CD4-positive, alpha-beta T cell (primary cell): ENCODE measurements at regions not wholly inside any gene's neighbourhood (a gene's known extent, or its start where the extent isn't known, plus 50 kb on each side); places are given as distances from the start of the nearest gene placed in this dataset.

Source experiments
- ATAC-seq: fragments of 200-7000 bp; cut with Tn5 transposase; one replicate; pipeline ENCODE4 v1.10.0; 2022; ENCODE audit warnings: mild to moderate bottlenecking; ENCODE audit not compliant: poor library complexity
- CTCF ChIA-PET: fragments of 350-600 bp; sonication (Branson Sonifier 250); formaldehyde crosslinking; loops from one replicate; lab custom pipeline; 2021; ENCODE audit warnings: antibody characterized with exemption, inconsistent platforms; lab: Charles Lee
- POLR2A ChIA-PET: fragments of 350-600 bp; sonication (Branson Sonifier 250); formaldehyde crosslinking; loops from one replicate; lab custom pipeline; 2021; ENCODE audit warnings: antibody characterized with exemption, inconsistent platforms; lab: Charles Lee
- DNase-seq, 14 experiments: peaks; one replicate each; pipeline ENCODE4 v3.0.0-alpha.2; 2013 to 2020; ENCODE audit warnings: mixed read lengths in 2 of 14
- H3K27ac ChIP-seq, 2 donors: one replicate each; pipeline versions ENCODE4 v1.5.1 to v1.7.0; 2013; ENCODE audit warnings: low read length in 2 of 2, low read depth in 1 of 2, mild to moderate bottlenecking in 1 of 2
- H3K27me3 ChIP-seq, 2 experiments: 1 replicate in 1 of 2; 2 replicates in 1 of 2; pipeline versions ENCODE4 v1.6.1 to v1.7.0; 2013; ENCODE audit warnings: low read length in 2 of 2, control low read depth in 1 of 2, mild to moderate bottlenecking in 1 of 2, moderate library complexity in 1 of 2; ENCODE audit not compliant: insufficient read depth in 2 of 2, control insufficient read depth in 1 of 2
- H3K36me3 ChIP-seq: one replicate; pipeline ENCODE4 v1.6.1; 2013; ENCODE audit warnings: low read length, control low read depth; ENCODE audit not compliant: insufficient read depth
- H3K4me1 ChIP-seq: one replicate; pipeline ENCODE4 v1.6.1; 2013; ENCODE audit warnings: low read length, control low read depth; ENCODE audit not compliant: insufficient read depth
- H3K4me3 ChIP-seq: one replicate; pipeline ENCODE4 v1.5.1; 2013; ENCODE audit warnings: mild to moderate bottlenecking, low read length, moderate library complexity
- H3K9me3 ChIP-seq, 2 experiments: 1 replicate in 1 of 2; 2 replicates in 1 of 2; pipeline versions ENCODE4 v1.6.1 to v1.7.0; 2013; ENCODE audit warnings: low read length in 2 of 2, mild to moderate bottlenecking in 2 of 2, control low read depth in 1 of 2, moderate library complexity in 1 of 2; ENCODE audit not compliant: control insufficient read depth in 1 of 2, insufficient read depth in 1 of 2
- H3K27ac Mint-ChIP-seq: one replicate; pipeline ENCODE4 v1.8.0; 2020; ENCODE audit warnings: mixed read lengths
- H3K27me3 Mint-ChIP-seq: one replicate; pipeline ENCODE4 v1.8.0; 2021; ENCODE audit warnings: mixed read lengths
- H3K36me3 Mint-ChIP-seq: one replicate; pipeline ENCODE4 v1.8.0; 2021; ENCODE audit warnings: low read depth, mixed read lengths
- H3K4me1 Mint-ChIP-seq: one replicate; pipeline ENCODE4 v1.8.0; 2021; ENCODE audit warnings: low read depth, mixed read lengths
- H3K4me3 Mint-ChIP-seq: one replicate; pipeline ENCODE4 v1.8.0; 2020; ENCODE audit warnings: mild to moderate bottlenecking, mixed read lengths
- H3K9me3 Mint-ChIP-seq: one replicate; pipeline ENCODE4 v1.8.0; 2020; ENCODE audit warnings: mixed read lengths
- intact Hi-C, 2 experiments: fragments of 100-400 bp; cut with DNase I in 1 of 2; cut with micrococcal nuclease in 1 of 2; formaldehyde crosslinking; loops; one replicate each; pipeline versions ENCODE4 v1.15.1 to v1.9.0; 2023 to 2025; cut with DNase I, micrococcal nuclease
- TF ChIP-seq, protein P1 (sequence below): fragments of 200-600 bp; IDR thresholded peaks from one replicate; pipeline ENCODE4 v1.8.0; 2022; ENCODE audit warnings: antibody characterized with exemption, mild to moderate bottlenecking

DNA sequence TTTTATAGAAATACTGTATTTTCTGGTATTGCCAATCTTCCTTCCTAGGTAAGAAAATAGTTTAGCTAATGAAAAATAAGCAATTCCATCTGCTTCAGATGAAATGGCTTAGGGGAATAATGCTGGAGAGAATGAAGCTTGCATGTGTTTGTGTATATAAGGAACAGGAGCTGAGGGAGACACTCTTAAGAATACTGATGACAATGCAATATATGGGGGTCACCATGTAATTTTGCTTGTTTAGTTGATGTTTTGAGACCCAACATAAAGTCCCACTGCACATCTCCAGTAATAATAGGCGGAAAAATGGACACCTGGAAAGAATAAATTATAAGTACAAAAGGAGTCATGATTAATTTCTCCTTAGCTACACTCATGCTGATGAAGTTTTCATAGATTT, 110.8 kb upstream of the BRINP3 start:
- H3K27me3 ChIP-seq = no peaks in the 10 kb centered on the region
- H3K9me3 Mint-ChIP-seq = peaks cover 6% of the 10 kb centered on the region
- intact Hi-C loops = no loop called here
- H3K4me3 Mint-ChIP-seq = no peak overlapping the region
- no peak overlapping the region for H3K27ac ChIP-seq
- H3K4me1 ChIP-seq = no peaks in the 10 kb centered on the region
- ATAC-seq (no peak), DNase-seq (no peak)
- no peak overlapping the region for H3K27ac Mint-ChIP-seq
- H3K9me3 ChIP-seq = peaks cover 0 to 8% of the 10 kb centered on the region in 2 experiments
- H3K36me3 Mint-ChIP-seq = no peaks in the 10 kb centered on the region
- POLR2A ChIA-PET = no interaction called here
- no peak overlapping the region for H3K4me3 ChIP-seq
- no peaks in the 10 kb centered on the region for H3K36me3 ChIP-seq
- CTCF ChIA-PET = interaction anchor here (0.7 kb wide), 1 partner anchor 10 kb away, joined by 3 read pairs; no protein-coding TSS in a partner anchor
- H3K4me1 Mint-ChIP-seq = no peaks in the 10 kb centered on the region
- no peaks in the 10 kb centered on the region for H3K27me3 Mint-ChIP-seq
- TF ChIP-seq, protein P1, sequence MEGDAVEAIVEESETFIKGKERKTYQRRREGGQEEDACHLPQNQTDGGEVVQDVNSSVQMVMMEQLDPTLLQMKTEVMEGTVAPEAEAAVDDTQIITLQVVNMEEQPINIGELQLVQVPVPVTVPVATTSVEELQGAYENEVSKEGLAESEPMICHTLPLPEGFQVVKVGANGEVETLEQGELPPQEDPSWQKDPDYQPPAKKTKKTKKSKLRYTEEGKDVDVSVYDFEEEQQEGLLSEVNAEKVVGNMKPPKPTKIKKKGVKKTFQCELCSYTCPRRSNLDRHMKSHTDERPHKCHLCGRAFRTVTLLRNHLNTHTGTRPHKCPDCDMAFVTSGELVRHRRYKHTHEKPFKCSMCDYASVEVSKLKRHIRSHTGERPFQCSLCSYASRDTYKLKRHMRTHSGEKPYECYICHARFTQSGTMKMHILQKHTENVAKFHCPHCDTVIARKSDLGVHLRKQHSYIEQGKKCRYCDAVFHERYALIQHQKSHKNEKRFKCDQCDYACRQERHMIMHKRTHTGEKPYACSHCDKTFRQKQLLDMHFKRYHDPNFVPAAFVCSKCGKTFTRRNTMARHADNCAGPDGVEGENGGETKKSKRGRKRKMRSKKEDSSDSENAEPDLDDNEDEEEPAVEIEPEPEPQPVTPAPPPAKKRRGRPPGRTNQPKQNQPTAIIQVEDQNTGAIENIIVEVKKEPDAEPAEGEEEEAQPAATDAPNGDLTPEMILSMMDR = no peak

DNA sequence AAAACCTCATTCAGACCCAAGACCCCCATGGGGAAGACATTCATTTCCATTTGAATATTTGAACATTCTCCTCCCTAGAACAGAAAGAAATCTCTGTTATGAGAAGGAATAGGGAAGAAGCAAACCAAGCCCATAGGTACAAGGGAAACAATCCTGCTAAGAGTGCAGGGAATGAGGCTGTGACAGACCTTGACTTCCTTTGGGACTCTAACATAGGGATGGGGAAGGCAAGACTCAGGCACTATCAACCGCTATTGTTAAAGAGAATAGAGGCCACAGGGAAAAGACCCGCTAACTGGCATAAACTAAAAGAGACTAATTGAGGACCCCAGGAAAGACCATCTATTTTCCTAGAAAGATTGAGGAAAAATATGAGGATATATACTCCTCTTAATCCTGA, 117.8 kb upstream of the BRINP3 start:
- no peaks in the 10 kb centered on the region for H3K27me3 Mint-ChIP-seq
- DNase-seq (no peak), ATAC-seq (no peak)
- H3K36me3 ChIP-seq = no peaks in the 10 kb centered on the region
- H3K9me3 Mint-ChIP-seq = peaks cover 5% of the 10 kb centered on the region
- H3K27ac ChIP-seq = no peak overlapping the region
- ChIA-PET CTCF (no interaction called here), POLR2A (no interaction called here)
- no peaks in the 10 kb centered on the region for H3K27me3 ChIP-seq
- H3K4me1 Mint-ChIP-seq = no peaks in the 10 kb centered on the region
- no peak overlapping the region for H3K27ac Mint-ChIP-seq
- TF ChIP-seq, protein P1 = no peak
- intact Hi-C loops = no loop called here
- no peaks in the 10 kb centered on the region for H3K4me1 ChIP-seq
- H3K4me3 ChIP-seq = no peak overlapping the region
- H3K9me3 ChIP-seq = peaks cover 0 to 8% of the 10 kb centered on the region in 2 experiments
- H3K36me3 Mint-ChIP-seq = no peaks in the 10 kb centered on the region
- H3K4me3 Mint-ChIP-seq = no peak overlapping the region

DNA sequence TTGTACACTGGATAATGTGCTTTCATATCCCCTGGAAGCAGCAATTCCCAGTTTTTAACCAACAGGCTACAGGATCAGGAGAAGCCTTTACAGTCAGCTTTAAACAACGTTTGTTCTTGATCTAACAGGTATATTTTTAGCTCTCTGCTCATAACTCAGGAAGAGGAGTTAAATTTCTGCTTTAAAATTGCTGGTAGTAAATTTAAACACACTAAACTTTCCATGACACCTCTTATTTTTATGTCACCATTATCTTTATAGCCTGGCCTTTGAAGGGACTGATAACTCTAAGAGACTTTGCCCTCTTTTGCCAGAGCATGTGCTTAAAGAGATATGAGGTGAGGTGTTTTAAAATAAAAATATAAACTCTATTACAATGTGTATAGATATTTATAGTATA, 119.6 kb upstream of the BRINP3 start:
- no peaks in the 10 kb centered on the region for H3K27me3 ChIP-seq
- no peak overlapping the region for H3K27ac ChIP-seq
- no peaks in the 10 kb centered on the region for H3K4me1 ChIP-seq
- intact Hi-C loops = no loop called here
- H3K27ac Mint-ChIP-seq = no peak overlapping the region
- no peaks in the 10 kb centered on the region for H3K4me1 Mint-ChIP-seq
- DNase-seq (no peak), ATAC-seq (no peak)
- no peak overlapping the region for H3K4me3 Mint-ChIP-seq
- CTCF ChIA-PET = no interaction called here
- no peaks in the 10 kb centered on the region for H3K36me3 ChIP-seq
- H3K4me3 ChIP-seq = no peak overlapping the region
- POLR2A ChIA-PET = no interaction called here
- no peaks in the 10 kb centered on the region for H3K27me3 Mint-ChIP-seq
- peaks cover 8% of the 10 kb centered on the region for H3K9me3 Mint-ChIP-seq
- TF ChIP-seq, protein P1 = no peak
- no peaks in the 10 kb centered on the region for H3K36me3 Mint-ChIP-seq
- H3K9me3 ChIP-seq = peaks cover 0 to 3% of the 10 kb centered on the region in 2 experiments
